HUES6 (cell line): ENCODE measurements at regions not wholly inside any gene's neighbourhood (a gene's known extent, or its start where the extent isn't known, plus 50 kb on each side); places are given as distances from the start of the nearest gene placed in this dataset.

ENCODE experiments used
- H3K27ac ChIP-seq: 2 replicates; pipeline ENCODE4 v1.7.0; 2013; ENCODE audit warnings: low read depth, mild to moderate bottlenecking, low read length, inconsistent platforms
- H3K27me3 ChIP-seq: 2 replicates; pipeline ENCODE4 v1.6.1; 2013; ENCODE audit warnings: low read length; ENCODE audit not compliant: control insufficient read depth, insufficient read depth
- H3K36me3 ChIP-seq: 2 replicates; pipeline ENCODE4 v1.6.1; 2013; ENCODE audit warnings: low read length; ENCODE audit not compliant: control insufficient read depth, insufficient read depth
- H3K4me1 ChIP-seq: 2 replicates; pipeline ENCODE4 v1.6.1; 2013; ENCODE audit warnings: low read length; ENCODE audit not compliant: control insufficient read depth, insufficient read depth
- H3K4me3 ChIP-seq: 2 replicates; pipeline ENCODE4 v1.5.1; 2013; ENCODE audit warnings: low read depth, low read length
- H3K9ac ChIP-seq: one replicate; pipeline ENCODE4 v1.6.1; 2013; ENCODE audit warnings: mild to moderate bottlenecking, low read length
- H3K9me3 ChIP-seq: 2 replicates; pipeline ENCODE4 v1.6.1; 2013; ENCODE audit warnings: low read depth, low read length; ENCODE audit not compliant: control insufficient read depth, insufficient read depth

DNA sequence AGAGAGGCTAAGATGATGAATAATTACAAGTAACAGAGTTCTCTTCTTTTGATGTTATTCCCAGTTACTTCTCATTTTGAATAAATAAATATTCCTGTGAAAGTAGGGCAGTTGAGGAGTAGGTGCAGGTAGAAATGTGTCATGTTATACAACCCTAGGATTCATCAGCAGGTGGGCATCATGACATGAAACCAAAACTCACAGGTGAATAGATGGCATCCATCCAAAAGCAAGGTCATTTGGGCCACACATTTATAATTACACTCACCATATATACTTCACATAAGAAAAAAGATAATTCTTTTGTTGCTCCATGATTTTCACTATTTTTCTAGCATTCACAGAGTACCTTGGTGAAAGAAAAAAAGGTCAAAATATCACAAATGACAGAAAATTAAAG lies 273.6 kb downstream of the ZBBX start:
- Histone ChIP-seq H3K4me3 (no peak overlapping the region), H3K27me3 (no peaks in the 10 kb centered on the region), H3K27ac (no peak overlapping the region), H3K36me3 (no peaks in the 10 kb centered on the region), H3K9ac (no peak overlapping the region), H3K4me1 (no peaks in the 10 kb centered on the region), H3K9me3 (no peaks in the 10 kb centered on the region)

DNA sequence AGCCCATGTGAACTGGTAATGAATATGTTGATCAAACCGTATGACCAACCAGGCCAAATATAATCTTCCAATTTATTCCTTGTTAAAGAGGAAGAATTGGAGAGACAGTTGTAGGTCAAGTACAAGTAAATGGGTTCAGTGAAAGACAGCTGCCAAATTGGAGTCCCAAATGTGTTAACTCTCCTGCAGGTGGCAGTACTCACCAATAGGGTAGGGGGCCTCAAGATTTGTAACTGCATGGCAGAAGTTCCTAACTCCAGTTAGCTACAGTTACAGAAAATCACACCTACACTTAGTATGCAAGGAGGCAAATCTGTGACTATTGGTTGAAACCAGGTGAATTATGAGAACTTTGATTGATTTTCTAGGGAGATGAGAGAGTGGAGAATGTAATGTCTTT lies 278.0 kb downstream of the ZBBX start:
- Histone ChIP-seq H3K4me1 (no peaks in the 10 kb centered on the region), H3K9me3 (no peaks in the 10 kb centered on the region), H3K9ac (no peak overlapping the region), H3K4me3 (no peak overlapping the region), H3K27me3 (no peaks in the 10 kb centered on the region), H3K27ac (no peak overlapping the region), H3K36me3 (no peaks in the 10 kb centered on the region)

DNA sequence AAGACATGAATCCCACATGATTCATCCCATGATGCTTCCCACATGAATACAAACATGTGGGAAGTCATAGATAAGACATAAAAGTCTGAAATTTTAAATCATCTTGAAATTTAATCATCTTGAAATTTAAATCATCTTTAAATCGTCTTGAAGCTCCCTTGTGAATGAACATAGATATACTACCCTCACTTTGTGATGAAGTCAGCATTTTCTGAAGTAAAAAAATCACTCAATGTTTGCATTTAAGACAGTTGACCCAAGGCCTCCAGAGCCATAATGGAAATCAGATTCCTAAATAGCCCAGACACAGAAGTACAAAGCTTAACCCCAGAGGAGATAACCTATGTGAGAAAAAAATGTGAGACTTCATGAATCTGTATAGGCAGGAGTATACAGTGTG lies 279.4 kb downstream of the ZBBX start:
- Histone ChIP-seq H3K9ac (no peak overlapping the region), H3K27me3 (no peaks in the 10 kb centered on the region), H3K36me3 (no peaks in the 10 kb centered on the region), H3K9me3 (no peaks in the 10 kb centered on the region), H3K27ac (no peak overlapping the region), H3K4me3 (no peak overlapping the region), H3K4me1 (no peaks in the 10 kb centered on the region)

DNA sequence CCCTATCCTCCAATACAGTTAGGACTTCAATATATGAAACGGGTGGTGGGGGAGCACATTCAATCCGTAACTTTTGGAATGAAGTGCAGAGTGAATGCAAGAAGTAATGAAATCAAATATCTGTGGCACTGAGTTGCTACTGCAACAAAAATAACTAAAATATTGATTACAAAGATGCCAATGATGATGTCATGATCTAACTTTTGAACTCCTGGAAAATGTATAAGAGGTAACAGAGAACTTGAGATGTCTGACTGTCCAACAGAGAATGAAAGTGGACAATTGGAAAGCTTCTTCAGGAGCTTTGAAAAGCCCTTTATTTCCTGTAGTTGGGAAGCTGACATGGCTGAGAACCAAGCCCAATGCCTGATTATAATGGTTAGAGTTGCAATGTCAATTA lies 279.9 kb downstream of the ZBBX start:
- no peaks in the 10 kb centered on the region for H3K36me3 ChIP-seq
- H3K4me3 ChIP-seq: no peak overlapping the region
- no peaks in the 10 kb centered on the region for H3K27me3 ChIP-seq
- no peak overlapping the region for H3K27ac ChIP-seq
- H3K9me3 ChIP-seq: no peaks in the 10 kb centered on the region
- no peaks in the 10 kb centered on the region for H3K4me1 ChIP-seq
- no peak overlapping the region for H3K9ac ChIP-seq

DNA sequence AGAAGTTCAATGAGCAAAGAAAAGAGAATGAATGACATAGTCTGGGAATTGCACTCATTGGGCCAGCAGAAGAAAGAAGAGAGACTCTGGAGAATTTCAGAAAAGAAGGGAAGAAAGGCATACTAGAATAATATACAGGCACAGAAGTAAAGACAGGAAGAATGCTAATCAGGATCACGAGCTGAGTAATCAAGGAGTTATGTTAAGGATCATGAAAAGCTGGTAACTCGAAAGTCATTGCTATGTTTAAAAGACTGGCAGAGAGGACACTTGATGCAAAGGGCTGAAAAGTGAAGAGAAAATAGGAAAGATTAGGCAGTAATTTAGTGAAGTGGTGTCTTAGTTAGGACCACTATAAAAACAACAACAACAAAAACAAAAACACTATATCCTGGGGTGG lies 284.1 kb downstream of the ZBBX start:
- H3K27ac ChIP-seq: no peak overlapping the region
- H3K36me3 ChIP-seq: no peaks in the 10 kb centered on the region
- no peak overlapping the region for H3K4me3 ChIP-seq
- H3K27me3 ChIP-seq: no peaks in the 10 kb centered on the region
- H3K9me3 ChIP-seq: no peaks in the 10 kb centered on the region
- H3K9ac ChIP-seq: no peak overlapping the region
- no peaks in the 10 kb centered on the region for H3K4me1 ChIP-seq

DNA sequence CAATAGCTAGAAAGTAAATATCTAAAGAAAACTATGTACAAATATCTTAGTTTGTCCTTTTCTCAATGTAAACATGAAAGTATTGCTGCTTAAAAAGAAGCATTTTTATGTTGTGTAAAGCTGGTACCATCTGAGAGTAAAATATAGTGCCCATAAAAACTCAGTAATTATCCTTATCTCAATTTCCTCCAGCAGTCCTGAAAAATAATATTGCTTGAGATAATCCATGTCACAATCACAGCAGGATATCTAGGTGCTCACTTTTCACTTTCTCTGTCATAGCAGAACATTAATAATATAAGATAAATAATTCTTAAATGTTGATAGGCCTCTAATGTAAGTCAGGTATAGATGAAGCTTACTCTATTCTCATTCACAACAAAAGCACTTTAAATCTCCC lies 285.5 kb downstream of the ZBBX start:
- Histone ChIP-seq H3K4me3 (no peak overlapping the region), H3K27me3 (no peaks in the 10 kb centered on the region), H3K9ac (no peak overlapping the region), H3K27ac (no peak overlapping the region), H3K4me1 (no peaks in the 10 kb centered on the region), H3K36me3 (no peaks in the 10 kb centered on the region), H3K9me3 (no peaks in the 10 kb centered on the region)

DNA sequence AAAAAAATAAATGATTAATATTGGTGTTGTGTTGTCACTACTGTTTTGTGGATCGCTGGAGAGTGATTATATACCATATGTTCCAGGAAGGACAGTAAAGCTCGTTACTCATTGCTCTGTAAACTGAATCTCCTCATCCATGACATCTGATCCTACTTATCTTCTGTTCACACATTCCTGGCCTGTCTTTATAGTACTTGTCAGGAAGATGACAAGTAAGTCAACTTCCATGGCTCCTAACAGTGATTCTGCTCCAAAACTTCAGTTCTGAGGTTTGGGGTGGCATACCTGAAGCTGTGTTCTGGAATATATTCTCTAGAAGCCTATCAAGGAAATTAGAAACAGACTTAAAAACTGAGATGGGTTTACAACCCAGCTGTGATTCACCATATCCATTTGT lies 288.9 kb downstream of the ZBBX start:
- Histone ChIP-seq H3K36me3 (no peaks in the 10 kb centered on the region), H3K4me1 (no peaks in the 10 kb centered on the region), H3K27ac (no peak overlapping the region), H3K27me3 (no peaks in the 10 kb centered on the region), H3K9ac (no peak overlapping the region), H3K4me3 (no peak overlapping the region), H3K9me3 (no peaks in the 10 kb centered on the region)

DNA sequence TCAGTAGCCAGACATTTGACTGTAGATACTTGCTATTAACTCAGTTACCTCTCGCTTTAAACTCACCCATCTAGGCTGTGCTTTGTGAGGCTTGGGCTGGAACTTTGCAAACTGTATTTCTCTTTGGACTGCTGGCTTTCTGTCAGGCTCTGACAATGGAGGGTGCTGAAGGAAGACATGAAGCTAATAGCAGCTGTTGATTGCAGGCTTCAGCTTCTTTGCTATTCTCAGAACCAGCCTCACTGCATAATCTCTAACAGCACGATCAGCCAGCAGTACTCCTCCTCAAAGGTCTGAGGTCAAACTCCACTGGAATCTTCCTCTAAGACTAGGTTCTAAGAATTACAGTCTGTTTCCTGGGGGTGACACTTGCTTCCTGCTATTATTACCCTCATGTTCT lies 295.6 kb downstream of the ZBBX start:
- no peak overlapping the region for H3K9ac ChIP-seq
- H3K4me3 ChIP-seq: no peak overlapping the region
- no peaks in the 10 kb centered on the region for H3K27me3 ChIP-seq
- H3K9me3 ChIP-seq: no peaks in the 10 kb centered on the region
- H3K27ac ChIP-seq: no peak overlapping the region
- no peaks in the 10 kb centered on the region for H3K36me3 ChIP-seq
- no peaks in the 10 kb centered on the region for H3K4me1 ChIP-seq

DNA sequence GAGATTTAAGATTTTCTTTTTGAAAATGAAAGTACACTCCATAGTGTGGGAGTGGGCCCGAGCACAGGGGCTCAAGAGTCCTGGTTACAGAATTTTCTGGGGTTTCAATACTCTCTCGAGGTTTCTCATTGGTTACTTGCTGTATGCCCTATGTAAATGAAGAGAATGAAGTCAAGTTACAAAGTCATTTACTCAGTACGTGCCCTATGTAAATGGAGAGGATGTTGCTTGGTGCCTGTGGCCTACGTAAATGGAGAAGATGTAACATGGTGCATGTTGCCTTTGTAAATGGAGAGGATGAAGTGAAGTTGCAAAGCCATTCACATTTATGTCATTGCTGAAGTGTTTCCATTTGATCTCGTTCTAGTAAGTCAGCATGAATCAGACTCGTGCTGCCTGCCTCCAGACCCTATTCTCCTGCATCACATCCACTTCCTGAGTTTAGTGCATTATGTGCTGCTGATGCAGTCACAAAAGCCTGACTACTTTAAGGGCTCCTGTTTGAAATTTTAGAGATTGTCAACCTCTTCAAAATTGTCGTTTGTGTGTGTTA lies 302.0 kb downstream of the ZBBX start:
- Histone ChIP-seq H3K9ac (no peak overlapping the region), H3K36me3 (no peaks in the 10 kb centered on the region), H3K4me1 (0 out of 2 replicates have a peak, but pooled peaks cover 4% of the 10 kb centered on the region), H3K9me3 (no peaks in the 10 kb centered on the region), H3K27me3 (no peaks in the 10 kb centered on the region), H3K4me3 (no peak overlapping the region), H3K27ac (no peak overlapping the region)

DNA sequence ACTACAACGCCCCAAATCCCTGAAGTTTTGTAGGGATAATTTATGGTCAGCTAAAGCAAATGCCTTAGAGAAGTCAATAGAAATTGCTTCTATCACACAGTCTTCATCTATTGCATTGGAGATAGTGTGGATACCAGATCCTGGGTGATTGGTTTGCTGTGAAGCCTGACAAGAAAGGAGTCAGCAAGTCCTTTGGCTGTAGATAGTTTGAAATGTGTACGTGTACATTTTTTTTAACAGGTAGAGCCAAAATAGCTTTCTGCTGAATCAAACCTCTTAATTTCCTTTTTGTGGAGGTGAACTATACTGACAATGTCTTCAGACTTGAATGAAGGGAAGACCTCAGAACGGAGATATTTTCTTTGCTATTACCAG lies 312.3 kb downstream of the ZBBX start:
- no peaks in the 10 kb centered on the region for H3K9me3 ChIP-seq
- H3K36me3 ChIP-seq: no peaks in the 10 kb centered on the region
- no peaks in the 10 kb centered on the region for H3K4me1 ChIP-seq
- H3K4me3 ChIP-seq: no peak overlapping the region
- no peak overlapping the region for H3K27ac ChIP-seq
- H3K27me3 ChIP-seq: no peaks in the 10 kb centered on the region
- no peak overlapping the region for H3K9ac ChIP-seq

DNA sequence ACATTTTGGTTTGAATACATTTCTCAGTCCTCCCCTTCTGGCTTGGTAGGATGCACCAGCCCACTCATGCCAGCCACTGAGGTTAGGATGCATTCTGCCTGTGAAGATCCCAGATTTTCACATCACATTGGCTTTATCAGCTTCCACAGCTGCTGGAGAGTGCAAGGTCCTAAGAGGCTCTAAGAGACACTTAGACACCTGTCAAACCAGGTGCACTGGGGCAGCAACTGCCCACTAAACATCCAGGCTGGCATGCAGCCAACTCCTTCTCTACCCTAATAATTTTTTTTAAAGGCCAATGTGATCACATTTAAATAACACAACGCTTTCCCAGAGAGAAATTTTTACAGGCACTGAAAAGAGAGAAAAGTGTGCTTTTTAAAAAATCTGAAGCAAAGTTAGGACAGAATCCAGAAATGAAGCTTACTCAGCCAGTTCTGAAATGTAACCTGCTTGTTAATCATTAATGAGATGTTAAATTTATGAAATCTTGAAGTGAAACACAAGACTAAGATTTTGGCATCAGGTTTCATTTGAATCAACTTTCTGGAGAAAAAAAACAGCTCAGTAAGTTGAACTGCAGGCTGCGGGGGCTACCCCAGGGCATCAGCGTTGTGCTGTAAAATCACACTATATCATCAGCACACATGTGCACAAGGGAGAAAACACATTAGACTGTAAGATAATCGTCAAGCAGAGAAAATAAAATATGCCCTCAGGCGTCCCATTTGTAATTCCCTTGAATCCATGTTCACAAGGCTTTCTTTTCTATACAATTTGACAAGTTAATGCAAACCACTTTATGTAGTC lies 312.9 kb downstream of the ZBBX start:
- Histone ChIP-seq H3K27ac (no peak overlapping the region), H3K36me3 (no peaks in the 10 kb centered on the region), H3K4me1 (no peaks in the 10 kb centered on the region), H3K27me3 (no peaks in the 10 kb centered on the region), H3K9ac (no peak overlapping the region), H3K9me3 (no peaks in the 10 kb centered on the region), H3K4me3 (no peak overlapping the region)
